A673 (cell line): ENCODE measurements at regions not wholly inside any gene's neighbourhood (a gene's known extent, or its start where the extent isn't known, plus 50 kb on each side); places are given as distances from the start of the nearest gene placed in this dataset.

Experiments used
- CTCF ChIP-seq: fragments of 300-800, 200-600 bp; sonication (generic); conservative IDR thresholded peaks from 2 replicates; pipeline ENCODE4 v1.5.1; 2017; ENCODE audit warnings: low read depth, mild to moderate bottlenecking, antibody characterized with exemption, low read length, moderate library complexity, mixed read lengths
- EZH2 ChIP-seq: fragments of 200-600 bp; sonication (generic); IDR thresholded peaks from 2 replicates; pipeline ENCODE4 v1.6.1; 2017; ENCODE audit warnings: borderline replicate concordance, low read depth, mild to moderate bottlenecking, mixed read lengths, antibody characterized with exemption, low read length; ENCODE audit not compliant: poor library complexity, severe bottlenecking

- no peak for TF ChIP-seq CTCF
- no peak for TF ChIP-seq EZH2
Observed at GRCh38 chr22:48432781-48433518, 1394.7 kb downstream of the BRD1 start.
